SK-N-DZ (cell line): ENCODE measurements at regions not wholly inside any gene's neighbourhood (a gene's known extent, or its start where the extent isn't known, plus 50 kb on each side); places are given as distances from the start of the nearest gene placed in this dataset.

ENCODE experiments used
- DNase-seq: peaks from one replicate; pipeline ENCODE4 v3.0.0-alpha.2; 2015; ENCODE audit warnings: low spot score

DNA sequence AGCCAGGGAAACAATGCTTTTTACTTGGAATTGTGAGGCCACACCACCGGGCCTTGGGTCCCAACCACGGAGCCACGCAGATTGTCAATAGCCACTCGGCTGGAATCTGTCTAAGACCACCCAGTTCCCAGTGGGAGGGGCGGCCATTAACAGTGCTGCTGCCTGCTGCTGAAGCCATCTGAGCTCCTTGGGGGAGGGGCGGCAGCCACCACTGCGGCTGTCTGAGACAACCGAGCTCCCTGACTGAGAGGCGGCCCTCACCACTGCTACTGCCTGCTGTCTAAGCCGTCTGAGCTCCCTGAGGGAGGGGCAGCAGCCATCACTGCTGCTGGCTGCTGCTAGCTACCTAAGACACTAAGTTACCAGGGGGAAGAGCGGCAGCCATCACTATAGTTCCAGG, 64.3 kb downstream of the DMRTA2 start:
- no peak for DNase-seq

DNA sequence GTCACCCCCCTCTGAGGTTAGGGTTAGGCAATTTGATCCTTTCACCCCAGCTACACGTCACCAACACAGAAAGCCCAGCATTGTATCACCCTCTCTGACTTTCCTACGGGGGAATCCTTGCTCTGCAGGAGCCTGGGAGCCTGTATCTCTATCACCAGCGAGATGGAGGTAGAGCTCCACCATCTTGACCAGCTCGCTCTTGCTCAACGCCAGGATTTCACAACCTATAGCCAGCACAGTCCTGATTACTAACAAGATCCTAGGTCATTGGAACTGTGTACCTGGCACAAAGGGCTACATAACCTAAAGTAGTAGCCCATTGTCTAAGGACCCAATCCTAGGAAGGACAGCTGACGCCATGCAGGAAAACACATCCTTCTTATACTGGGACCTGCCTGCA, 66.1 kb downstream of the DMRTA2 start:
- DNase-seq = no peak

DNA sequence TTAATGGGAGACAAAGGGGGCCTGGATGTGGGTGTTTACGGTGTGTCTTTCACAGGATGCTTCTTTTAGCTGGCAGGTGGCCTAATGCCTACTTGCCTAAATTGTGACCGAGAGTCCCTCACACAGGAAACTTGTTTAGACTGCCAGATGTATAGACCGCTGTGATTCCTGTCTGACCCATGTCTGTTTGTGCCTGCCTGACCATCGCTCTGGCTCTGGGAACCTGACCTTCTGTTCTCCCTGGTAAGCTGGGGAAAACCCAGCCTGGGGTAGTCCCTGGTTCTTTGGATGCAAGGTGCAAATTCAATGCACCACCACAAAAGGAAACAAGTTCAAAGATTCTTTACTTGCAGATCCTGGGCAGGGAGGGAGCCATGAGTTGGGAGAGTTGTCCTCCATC, 68.4 kb downstream of the DMRTA2 start:
- no peak for DNase-seq

DNA sequence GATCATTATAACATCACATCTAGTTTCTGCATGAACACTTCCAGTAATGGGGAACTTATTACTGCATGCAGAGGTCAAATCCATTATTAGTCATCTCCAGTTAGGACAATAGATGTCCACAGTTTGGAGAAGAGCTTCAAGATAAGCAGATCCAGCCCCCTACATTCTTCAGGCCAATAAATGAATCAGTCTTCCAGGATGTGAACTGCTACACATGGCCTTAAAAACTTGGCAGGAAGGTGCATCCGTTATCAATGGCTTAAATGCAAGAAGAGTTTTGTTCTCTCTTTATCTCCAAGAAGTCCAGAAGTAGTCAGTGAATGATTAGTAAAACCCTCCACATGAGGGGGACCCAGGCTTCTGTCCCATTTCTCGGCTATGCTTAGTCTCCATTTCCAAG, 70.8 kb downstream of the DMRTA2 start:
- no peak for DNase-seq

DNA sequence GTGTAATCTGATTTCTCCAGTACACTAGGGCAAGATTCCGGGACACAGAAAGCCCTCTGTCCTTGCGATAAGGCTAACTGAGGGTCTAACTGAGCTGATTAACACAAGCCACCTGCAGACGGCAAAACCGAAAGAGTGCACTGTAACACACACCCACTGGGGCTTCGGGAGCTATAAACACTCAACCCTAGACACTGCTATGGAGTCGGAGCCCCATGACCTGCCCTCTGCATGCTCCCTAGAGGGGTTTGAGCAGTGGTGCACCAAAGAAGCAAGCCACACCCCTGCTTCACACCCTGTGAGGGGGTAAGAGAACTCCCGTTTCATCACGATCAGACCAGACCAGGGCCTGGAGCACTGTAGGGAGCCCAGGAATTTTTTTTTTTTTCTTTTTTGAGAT, 72.4 kb downstream of the DMRTA2 start:
- no peak for DNase-seq

DNA sequence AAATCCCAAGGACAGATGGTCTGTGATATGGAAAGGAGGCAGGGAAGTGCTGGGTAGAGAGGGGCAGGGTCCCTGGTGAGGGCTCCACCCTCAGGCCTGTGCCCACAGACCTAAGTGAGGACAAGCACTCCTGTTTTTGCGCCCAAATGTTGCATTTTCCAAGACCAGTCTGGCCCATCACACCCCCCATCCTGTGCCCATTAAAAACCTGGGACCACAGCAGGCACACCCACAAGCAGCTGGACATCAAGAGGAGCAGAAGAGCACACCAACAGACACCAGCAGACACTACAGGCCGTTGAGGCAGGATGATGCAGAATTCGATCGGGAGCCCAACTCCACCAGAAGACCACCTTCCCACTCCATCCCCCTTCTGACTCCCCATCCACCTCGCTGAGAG, 72.8 kb downstream of the DMRTA2 start:
- DNase-seq = no peak

DNA sequence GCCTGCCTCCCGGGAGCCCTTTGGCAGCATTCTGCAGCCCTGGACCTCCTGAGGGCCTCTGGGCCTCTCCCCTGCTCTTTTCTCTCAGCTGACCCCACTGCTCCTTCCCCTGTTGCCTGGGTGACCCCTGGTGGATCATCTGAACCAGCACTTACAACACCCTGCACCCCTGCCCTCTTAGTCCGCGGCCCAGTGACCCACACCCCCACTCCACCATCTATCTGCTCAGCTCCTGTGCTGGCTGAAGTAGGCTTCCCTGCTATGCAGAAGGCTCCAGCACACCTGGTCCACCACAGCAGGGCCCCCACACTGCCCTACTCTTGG, 74.0 kb downstream of the DMRTA2 start:
- DNase-seq = no peak

DNA sequence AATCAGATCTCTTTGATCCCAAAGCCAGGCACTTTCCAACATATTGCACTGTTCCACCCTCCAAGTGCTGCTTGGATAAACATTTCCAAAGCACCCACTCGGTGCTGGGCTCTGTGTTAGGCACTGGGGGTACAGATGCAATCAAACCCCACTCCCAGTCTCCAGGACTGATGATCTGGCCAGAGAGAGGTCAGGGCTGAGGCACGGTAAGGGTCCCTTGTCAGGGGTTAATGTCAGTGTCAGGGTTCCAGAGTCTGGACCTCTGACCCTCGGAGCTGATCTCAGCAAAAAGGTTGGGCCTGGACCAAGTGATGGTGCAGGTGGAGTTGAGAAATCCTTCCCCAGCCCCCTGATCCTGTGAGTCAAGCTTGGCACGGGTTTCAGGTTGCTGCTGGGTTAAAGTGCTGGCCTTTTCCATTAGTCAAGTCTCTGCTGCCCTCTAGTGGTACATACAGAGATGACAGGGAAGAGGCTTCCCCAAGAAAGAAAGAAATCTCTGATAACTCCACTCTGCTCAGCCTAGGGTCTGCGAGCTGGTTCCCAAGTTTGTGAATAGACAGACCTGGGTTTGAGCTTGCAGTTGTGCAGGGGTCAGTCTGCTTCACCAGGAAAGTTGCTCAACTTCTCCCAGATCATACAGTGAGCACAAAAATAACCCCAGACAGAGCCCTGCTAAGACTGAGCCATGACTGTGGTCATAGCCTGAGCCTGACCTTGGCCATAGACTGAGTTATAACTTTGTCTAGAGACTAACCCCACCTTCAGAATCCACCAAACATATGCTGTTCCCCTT, 74.6 kb downstream of the DMRTA2 start:
- peak; percentile 80 for DNase-seq

DNA sequence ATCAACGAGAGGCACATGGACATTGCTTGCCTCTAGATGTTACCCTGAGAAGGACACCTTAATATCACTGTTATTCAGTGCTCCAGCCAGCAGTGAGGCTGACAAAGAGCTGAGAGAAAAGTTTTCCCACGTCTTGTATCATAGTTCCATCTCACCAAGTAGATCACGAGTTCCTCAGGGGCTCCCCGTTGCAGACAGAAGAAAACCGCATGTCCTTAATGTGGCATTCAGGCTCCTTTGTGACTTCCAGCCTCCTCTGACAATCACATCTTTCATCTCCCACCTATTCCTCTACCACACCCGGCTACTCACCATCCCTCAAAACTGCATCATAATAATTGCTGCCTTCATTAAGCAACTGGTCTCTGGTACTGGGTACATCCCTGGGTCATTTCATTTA, 75.3 kb downstream of the DMRTA2 start:
- DNase-seq = no peak

DNA sequence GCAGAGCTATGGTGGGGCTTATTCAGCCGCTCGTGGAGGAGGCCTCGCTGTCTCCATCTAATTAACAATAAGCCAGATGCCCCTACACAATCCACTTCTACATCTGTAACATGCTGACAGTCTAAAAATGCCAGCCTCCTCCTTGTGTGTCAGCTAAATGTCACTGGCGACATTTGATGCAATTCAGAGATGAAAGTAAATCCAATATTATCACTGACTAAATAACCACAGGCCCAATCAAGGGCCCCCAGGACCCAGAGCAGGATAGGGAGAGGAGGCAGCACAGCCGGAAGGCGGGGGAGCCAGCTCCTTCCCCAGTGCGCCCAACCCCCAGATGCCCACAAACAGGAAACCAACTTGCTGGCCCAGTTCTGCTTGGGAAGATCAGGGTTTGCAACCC, 76.6 kb downstream of the DMRTA2 start:
- peak; percentile 96 for DNase-seq

DNA sequence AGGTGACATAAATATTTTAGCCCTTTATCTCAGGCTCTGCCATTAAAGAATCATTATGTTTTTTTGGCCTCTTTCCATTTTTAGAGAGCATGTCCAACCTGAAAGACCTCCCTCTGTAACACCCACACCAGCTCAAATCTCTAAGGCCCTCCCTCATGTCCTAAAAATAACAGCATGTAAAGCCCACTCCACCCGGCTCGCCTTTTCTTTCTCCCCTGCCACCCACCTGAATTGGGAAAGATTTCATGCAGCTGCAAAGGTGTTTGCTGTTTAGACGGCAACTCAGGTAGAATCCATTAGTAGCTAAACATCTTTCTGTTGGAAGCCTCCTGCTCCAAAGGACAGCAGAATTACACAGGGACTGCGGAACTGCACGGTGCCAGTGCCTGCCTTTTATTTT, 79.9 kb downstream of the DMRTA2 start:
- no peak for DNase-seq

DNA sequence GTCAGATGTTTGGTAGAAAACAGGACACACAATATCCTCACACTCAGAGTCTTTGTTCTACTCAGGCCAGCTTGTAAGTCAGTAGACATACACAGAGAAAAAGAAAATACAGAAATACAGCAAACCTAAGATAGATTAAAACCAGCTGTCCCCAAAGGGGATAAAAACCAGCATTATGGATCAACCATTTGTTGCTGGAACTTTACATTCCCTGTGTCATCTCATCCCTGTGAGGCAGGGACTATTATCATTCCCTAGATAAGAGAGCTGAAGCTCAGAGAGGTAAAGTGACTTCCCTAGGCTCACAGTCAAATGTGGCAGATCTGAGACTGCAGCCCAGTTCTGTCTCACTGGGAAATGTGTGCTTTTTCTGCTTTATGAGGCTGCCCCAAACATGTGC, 80.7 kb downstream of the DMRTA2 start:
- no peak for DNase-seq

DNA sequence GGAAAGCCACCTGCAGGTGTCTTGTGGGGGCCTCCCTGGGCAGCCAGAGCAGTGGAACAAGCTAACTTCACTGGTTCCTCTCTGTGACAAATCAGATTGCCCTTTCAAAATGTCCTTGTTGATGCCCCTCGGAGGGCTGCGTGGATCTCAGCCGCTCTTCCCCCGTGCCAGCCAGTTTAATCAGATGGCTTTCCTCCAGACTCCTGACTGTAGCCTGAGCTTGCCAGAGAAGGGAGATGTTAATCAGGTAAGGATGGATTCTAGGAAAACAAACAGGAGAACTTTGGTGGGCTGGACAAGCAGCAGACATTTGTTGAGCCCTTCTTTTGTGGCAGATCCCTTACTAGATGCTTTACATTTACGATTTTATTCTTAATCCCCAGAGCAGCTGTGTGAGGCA, 88.2 kb downstream of the DMRTA2 start:
- peak; percentile 40 for DNase-seq

DNA sequence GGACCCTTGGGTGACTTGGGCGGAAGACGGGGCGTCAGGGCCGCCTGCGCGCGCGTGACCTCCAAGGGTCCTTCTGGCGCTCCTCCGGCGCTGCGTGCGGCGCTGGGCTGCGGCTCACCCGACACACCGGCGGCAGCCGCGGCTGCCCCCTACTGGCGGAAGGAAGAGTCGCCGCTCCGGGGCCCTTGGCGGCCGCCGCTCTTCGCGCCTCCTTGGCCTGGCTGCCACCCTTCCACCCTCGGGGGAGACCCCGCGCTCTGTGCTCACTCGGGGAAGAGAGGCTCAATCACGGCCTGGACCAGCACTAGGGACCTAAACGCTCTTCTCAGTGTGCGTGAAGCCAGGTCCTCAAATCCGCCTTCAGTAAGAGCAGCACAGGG, 89.7 kb downstream of the DMRTA2 start:
- DNase-seq = no peak

DNA sequence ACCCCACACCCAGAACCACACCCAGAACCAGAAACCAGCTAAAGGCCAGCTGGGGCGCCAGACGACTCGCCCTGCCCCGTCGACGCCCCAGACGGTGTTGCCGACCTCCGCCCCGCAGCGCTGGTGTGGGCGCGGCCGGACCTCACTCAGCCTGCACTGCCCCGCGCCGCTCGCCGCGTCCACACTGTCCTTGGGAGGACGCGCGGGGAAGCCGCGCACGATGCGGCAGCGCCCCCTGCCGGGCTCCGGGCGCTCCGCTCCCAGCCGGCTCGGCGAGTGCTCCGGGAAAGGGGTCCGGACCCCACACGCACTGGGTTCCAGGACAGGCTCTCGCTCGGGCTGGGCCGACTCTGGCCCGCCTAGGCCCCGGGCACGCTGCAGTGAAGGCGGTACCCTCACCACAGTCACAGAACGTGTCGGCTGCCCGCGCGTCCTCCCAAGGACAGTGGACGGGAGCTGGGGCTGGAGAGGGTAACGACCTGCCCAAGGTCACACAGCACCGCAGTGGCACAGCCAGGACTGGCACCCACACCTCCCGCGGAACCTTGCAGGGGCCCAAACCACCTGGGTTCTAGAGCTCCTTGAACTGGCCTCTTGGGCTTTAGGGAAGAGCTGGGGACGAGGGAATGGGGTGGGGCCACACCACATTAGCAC, 90.2 kb downstream of the DMRTA2 start:
- no peak for DNase-seq

DNA sequence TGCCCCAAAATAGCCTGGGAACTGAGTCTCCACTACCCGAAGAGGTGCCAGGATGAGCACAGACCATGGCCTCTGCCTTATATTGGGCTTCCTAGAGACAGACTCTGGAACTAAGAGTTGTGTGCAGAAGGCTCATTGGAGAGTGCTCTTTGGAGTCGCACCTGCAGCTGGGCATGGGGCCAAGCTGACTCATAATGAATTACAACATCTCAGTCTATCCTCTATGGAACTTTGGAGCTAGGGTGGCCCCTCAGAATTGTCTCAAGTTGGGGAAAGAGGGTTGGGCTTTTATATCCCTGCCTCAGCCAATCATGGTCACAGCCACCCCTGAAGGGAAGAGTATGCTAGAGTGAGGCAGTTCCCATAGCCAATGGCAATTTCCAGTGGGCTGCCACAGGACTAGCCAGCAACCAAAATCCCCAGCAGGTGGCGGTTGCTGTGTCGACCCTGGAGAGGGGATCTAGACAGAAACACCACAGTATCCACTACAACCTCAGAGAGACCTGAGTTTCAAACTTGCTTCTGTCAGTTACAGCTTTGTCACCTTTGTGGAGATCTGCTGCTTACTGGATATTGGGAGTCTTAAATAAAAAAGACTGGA, 93.8 kb downstream of the DMRTA2 start:
- no peak for DNase-seq

DNA sequence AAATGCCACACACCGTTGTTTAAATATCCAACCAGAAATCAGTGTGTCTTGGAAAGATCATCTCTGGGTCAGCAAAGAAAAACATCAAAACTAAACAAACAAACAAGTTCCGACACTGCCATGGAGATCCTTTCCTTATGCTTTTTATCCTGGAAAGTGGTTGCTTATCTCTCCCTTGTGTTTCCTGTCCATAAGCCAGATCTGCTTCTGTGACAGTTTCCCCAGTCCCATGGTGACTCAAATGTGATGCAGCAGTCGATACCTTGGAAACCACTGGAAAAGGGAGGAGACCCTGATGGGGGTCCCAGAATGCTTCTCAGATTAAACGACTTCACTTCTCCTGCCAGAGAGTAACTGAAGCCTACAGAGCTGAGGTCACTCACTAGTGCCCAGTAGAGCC, 94.7 kb downstream of the DMRTA2 start:
- no peak for DNase-seq

DNA sequence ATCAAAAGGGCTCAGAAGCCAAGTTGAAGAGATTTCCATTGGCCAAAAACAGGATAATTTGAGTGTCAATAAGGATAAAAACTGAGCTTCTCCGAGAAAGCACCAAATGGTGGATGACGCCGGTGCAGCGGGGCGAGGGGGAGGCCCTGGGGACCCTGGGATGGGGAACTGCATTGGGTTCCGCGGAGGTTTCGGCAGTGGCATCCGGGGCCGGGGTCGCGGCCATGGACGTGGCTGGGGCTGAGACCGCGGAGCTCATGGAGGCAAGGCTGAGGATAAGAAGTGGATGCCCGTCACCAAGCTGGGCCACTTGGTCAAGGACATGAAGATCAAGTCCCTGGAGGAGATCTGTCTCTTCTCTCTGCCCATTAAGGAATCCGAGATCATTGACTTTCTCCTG, 97.2 kb downstream of the DMRTA2 start:
- DNase-seq = no peak

DNA sequence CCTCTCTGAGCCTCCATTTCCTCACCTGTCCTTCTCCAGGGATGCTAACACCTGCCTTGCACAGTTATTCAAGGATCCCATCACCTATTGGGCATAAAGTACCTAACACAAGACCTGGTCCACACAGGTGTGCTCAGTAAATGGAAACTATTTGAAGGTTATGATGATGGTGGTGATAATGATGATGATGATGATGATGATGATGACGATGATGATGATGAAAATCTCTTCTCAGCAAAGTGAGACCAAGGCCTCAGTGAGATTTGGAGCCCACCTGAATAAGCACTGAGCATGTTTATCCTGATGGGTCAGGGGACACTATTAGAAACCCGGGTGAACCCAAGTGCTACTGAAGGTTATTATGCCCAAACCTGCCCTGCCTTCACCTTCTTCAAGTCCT, 100.7 kb downstream of the DMRTA2 start:
- no peak for DNase-seq

DNA sequence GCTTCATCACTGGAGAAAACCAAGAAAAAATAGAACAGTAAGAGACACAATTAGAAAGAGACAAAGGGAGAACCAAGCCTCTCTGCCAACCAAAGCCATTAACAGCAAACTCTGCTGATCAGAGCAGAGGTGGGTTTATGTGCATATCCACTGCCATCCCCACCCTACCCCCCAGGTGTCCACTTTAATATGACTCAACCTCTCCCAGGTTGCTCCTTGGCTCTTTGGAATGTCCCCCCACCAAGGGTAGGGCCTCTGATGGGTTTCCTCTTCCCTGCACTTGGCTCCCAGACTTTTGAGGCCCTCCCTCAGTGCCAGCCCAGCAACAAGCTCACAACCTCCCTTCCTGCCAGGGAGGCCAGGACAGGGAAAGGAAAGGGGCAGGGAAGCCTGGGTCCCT, 104.8 kb downstream of the DMRTA2 start:
- no peak for DNase-seq

DNA sequence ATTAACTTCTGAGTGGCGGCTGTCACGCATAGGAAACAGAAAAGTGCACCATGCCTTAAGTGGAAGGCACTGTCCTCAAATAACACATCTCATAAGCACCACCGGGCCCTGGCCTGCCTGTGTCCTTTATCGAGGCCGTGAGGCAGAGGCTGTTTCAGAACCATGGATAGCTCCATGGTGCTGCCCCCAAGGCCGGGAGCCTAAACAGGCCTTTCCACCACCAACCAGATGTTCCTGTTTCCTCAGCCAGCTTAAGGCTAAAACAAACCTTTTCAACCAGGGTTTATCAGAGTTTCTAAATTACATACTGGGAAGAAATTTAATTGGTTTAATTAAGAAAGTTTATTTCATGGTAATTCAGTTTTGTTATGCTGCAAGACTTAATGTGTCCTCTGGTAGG, 114.4 kb downstream of the DMRTA2 start:
- peak; percentile 44 for DNase-seq

DNA sequence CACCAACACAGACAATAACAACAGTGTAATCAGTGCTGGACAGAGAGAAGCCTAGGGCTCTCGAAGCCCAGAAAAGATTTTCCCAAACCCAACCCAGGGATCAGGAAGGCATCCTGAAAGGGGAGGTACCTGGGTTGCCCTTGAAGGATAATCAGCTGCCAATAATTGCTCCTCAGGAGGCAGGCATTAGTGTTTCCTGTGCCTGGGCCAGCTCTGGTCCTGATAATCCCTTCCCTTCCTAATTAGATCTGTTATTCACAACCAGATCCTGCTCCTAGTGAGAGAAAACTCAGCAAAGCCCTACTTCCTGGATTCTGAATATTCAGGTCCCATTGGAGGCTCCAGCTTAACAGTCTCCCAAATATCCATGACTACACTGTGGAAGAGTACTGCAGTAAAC, 117.4 kb downstream of the DMRTA2 start:
- peak; percentile 16 for DNase-seq

DNA sequence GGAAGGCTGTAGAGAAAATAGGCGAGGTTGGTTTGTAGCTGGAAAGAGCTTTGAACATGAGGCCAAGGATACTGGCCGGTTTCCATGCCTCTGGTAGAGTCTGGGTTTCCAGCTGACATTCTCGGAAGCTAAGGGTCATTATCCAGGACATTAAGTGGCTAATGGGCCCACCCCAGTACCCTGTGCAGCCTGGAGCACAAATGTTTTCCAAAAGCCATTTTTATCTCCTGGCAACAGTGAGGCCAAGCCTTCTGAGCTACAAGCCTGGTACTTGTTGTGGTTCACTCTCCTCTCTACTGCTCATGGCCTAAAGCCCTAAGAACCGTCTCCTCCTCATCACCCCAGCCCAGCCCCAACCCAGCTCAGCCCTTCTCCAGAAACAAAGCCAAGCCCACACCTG, 122.9 kb downstream of the DMRTA2 start:
- DNase-seq = no peak
